NCI-H2171 treated with DMSO at 0.1 percent for 48 hours (cell line): ENCODE measurements at regions not wholly inside any gene's neighbourhood (a gene's known extent, or its start where the extent isn't known, plus 50 kb on each side); places are given as distances from the start of the nearest gene placed in this dataset.
"Not testable (repeated sequence)": the region's sequence is repeated elsewhere in the genome, so short reads cannot be mapped to it uniquely, and the experiment has no call there.

ENCODE experiments used
- DNase-seq: peaks from one replicate; lab custom pipeline; 2025; lab: John Stamatoyannopoulos, UW

DNA sequence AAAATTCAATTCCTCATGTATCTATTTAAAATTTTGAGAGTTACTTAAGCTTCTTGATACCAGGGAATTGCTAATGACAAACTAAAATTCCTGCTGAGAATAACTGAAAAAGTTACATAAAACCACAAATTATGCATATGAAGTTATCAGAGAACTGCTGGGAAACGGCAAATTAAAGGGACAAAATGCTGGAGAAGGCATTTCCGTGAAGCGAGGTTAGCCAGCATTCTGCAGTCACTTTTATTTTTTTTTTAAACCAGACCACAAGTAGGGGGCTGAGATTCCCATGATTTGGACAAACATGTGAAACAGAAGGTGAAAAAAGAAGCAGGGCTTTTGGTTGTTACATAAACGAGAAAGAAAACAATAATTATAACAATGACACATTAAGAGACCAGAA, 737.6 kb upstream of the CHRM3 start:
- DNase-seq, result no peak

DNA sequence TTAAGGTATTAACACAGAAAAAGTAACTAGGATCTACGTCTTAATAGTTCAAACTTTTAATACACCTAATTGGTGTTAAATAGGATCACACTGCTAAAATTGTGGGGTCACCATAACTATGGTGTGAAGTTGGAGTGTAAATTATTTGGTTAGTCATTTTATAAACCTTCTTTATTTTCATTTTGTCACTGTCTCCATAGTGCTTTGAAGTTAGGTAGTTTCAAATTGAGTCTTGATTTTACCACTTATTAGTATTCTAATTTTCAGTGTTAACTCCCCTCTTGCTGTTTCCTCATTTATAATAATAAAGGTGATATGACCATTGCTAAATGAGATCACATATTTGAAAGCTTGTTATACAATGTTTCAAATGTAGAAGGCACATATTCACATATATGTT, 738.1 kb upstream of the CHRM3 start:
- DNase-seq, result no peak

DNA sequence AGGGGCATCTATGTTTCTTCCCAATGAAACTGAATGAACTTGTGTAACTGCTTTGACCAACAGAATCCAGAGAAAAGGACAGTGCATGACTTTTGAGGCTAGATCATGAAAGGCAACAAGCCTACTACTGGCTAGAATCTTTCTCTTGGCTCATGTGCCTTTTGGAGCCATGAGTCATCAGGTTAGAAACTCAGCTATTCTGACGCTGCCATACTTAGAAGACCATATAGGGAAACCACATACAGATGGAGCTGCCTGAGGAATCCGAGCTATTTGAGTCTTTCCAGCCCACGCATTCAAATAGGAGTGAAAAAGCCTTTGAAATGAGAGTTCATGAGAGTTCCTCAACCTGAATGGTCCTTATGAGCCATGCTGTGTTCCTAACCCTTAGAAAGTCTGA, 738.5 kb upstream of the CHRM3 start:
- no peak for DNase-seq

DNA sequence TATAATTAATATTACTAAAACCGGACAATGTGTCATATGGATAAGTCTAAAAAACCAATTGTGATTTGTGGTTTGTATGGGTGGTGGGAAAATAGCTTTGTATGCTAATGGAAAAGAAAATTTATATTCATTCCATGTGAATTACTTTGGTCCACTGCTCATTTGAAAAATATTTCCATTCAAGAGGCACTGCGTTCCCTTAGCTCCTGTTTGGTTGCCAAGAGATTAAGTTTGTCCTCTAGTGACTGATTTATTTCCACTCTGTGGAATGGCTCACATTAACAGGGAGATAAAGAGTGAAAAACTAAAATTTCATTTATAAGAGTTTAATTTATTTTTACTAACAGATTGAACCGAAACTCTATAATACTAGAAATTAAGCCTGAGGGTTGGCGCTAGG, 744.1 kb upstream of the CHRM3 start:
- no peak for DNase-seq

DNA sequence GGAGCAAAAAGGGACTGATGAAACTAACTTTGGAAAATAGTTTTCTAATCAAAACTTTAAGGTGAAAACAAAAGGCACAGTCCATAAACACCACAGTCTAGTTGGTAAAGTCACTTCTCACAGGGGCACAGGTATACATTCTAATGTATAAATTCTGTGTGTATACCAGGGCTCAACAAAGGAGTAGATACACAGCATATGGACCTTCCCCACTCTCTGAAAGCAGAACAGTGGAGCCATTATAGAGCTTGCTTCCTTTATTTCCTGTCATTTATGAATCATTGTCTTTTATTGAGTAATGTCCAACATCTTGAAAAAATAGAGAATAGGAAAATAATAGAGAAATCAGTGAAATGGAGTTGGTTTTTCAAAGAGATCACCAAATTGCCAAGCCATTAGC, 746.5 kb upstream of the CHRM3 start:
- no peak for DNase-seq

DNA sequence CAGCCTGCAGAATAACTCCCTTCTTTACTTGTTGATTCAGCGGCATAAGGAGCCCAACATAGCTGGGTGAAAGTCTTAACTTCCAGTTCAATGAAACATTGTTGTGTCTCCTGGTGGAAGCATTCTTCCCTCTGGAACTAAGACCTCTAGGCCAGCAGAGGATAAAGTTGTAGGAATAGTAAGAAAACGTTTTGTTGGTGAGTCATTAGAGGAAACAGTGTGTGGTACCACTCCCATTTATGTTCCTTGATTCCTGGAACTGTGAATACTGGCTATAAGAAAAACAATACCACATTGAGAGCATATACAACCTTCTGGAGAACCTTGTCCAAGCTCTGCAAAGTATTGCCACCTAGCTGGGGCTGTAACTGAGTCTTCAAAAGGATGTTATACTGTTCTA, 737.4 kb upstream of the ZP4 start:
- no peak for DNase-seq

DNA sequence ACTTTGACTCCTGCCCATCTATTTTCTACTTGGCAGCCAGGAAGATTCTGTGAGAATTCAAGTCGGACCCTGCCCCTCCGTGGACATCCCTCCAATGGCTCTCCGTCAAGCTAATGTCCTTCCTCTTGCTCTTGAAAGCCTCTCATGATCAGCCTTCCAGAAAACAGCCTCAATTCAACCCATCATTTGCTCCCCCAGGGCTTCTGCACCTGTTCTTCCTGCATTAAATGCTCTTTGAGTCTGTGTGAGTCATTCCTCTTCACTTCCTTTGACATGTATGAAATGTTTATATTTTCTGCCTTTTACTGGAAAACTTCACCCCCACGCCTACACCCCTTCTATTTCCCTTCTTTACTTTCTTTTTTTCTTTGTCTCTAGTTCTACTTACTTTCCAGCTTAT, 734.1 kb upstream of the ZP4 start:
- no peak for DNase-seq

DNA sequence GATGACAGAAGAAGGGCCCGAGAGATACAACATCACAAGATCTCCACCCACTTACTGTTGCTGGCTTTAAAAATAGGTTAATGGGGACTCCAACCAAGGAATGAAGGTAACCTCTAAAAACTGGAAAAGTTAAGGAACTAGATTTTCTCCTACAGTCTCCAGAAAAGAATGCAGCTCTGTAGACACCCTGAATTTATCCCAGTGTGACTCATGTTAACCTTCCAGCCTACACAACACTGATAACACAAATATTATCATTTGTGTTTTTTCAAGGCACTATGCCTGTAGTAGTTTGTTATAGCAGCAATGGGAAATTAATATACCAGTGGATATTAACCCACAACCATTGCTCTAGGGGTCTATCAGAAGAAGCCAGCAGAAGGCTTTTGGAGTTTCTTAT, 730.7 kb upstream of the ZP4 start:
- DNase-seq, result no peak

DNA sequence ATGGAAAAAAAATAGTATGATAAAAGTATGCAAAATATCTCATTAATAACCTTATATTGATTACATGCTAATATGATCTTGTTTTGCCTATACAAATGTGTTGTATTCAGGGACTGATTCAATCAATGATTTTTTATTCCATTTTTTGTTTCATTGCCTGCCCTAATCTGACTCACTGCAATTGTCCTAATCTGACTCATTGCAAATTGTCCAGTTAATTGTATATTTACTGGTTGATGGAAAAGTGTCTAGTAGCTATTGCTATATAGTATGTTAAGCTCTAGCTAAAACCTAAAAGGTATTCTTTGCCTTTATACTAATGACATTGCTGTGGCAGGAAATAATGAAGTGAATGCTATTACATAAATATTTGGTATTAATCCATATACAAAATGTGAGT, 728.9 kb upstream of the ZP4 start:
- DNase-seq, result no peak

DNA sequence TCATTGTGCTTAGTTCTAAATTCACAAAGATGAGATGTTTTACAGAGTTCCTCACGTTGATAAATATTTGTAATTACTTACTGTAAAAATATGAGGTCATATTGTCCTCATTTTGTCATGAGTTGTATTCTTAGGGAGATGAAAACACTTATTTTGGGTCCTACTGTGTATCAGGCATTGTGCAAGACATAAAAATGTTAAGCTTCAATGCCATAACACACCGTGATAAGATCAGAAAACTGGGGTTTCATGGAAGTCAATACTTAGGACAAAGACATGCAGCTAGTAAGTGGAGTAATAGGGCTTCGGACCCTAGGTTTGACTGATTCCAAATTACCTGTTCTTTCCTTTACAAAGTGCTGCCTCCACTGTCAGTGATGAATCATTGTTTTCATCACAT, 720.7 kb upstream of the ZP4 start:
- no peak for DNase-seq

DNA sequence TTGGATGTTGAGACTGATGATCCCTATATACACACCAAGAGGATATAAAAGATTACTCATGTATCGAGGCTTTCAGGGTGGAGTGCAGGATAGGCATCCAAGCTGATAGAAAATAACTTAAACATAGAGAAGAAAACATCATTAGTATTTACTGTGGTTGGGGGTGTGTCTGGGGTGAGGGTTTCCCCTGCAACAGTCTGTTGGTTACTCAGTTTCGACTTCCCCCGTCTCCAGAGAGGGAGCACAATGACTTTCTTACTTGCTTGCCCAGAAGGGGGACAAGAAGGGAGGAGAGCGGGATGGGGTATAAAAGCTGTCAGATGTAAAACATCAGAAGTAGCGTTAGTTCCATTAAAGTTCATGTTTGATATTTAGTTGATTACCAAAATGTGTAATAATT, 717.4 kb upstream of the ZP4 start:
- no peak for DNase-seq

DNA sequence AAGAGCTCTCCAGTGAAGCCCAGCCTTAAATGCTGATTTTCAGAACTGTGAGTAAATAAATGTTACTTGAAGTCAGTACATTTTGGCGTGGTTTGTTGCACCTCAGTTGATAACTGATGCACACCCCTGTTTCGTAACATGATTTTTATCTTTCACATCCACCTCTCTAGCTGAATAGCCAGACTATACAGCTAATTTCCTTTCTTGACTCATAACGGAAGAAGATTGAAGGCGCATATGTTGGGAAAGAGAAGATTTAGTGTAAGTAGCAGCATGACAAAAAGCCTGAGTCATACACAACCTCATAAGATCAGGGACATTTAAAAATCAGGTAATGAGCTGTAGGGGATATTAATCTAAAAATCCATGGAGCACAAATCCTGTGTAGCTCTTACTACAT, 716.2 kb upstream of the ZP4 start:
- no peak for DNase-seq

DNA sequence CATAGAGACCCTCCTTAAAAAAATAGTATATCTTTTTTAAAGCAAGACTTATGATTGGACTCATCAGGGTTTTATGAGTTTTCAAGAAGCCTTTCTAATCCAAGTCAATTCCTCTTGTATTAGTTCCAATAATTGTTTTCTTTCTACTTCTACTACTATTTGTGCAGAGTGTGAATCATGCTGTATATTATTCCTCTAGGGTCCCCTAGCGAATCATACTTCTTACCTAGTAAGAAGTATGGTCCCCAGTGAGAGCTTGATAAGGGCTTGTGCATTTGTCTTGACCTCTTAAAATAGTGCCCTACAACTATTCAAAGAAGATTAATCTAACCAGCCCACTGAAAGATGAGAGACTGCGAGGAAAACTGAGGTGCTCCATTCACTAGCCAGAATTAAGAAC, 715.7 kb upstream of the ZP4 start:
- no peak for DNase-seq

DNA sequence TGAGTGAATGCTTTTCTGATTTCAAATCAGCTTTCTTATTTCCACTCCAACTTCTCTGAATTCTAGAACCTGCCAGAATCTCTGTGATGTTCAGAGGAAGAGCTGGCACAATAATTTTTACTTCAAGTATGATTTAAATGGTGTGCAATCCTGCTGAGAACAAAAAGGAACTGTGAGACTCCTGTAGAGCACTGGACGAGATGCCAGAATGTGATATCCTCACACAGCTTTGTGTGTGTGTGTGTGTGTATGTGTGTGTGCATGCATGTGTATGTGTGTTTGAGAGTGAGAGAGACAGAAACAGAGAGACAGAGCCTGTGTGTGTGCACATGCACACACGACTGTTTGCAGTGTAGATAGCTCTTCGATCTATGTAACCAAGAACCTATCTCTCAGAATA, 713.6 kb upstream of the ZP4 start:
- no peak for DNase-seq

DNA sequence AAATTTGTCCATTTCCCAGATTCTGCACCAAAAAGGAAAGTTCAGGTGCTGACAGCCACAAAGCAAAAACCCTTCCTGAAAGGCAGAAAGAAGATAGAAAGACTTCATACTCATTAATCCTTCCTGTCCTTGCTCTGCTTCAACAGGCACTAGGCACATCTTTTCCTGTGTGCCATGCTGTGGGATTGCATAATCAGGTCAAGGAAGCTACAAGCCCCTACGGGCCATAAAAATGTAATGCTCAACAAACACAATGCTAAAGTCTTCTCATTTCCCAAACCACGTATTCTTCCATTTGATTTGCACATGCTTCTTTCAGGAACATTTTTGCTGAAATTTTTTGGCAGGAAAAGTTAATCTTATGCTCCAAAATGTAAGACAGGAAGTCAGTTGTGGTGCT, 710.9 kb upstream of the ZP4 start:
- not testable (repeated sequence) for DNase-seq

DNA sequence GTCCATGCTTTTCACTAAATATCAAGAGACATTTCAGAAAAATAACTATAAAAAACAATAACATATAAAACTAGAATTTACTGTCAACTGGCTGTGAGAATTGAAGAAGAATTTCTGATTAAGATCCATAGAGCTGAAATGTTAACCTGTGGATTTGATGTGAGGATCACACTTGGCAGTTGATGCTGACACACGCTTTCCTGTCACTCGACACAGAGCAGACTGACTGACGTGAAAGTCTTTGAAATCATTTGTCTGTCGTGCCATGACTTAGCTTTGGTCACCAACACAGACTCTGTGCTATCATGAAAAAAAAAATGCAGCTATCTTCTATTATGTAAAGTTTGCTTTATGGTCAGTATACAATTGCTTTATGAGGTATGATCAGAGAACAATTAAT, 706.0 kb upstream of the ZP4 start:
- no peak for DNase-seq

DNA sequence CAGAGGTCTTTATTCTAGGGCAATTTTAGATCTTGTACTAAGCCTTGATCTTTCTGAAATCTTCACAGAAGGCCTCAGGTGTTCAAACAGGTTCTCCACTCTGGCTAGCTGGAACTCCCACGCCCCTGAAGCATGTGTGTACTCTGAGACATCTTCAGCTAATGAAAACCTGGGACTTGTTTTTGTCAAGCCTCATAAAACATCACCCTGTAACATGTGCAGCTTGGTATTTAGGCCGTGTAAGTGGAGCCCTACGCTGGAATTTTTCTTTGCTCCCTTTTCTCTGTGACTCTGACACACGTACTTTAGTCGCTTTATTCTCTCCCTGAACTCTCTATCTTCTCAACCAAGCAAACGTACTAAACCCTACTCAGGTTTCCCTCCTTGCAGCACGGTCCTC, 701.9 kb upstream of the ZP4 start:
- DNase-seq, result no peak

DNA sequence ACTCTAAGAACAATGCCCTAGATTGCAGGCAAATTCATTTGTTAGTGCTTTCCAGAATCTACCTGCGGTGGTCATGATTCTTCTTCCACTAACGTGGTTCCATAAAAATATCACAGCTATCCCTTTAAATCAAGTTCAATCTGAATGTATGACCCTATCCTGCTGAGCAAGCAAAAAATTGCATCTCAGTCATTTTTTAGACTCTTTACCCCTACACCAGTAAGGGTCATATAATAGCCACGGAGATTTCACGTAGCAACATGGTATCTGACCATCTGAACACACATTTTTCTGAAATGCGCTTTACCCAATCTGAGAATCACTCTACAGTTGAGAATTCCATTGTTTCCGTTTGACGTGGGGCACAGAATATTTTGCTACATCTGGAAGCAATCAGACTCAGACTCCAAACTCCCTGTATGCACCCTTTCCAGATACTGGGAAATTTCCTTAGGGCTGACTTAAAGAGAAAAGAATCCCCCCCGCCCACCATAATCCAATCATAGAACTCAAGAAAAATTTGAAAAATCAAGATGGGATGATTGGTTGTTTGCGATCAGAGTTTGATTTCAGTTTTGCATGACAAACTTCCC, 699.2 kb upstream of the ZP4 start:
- no peak for DNase-seq

DNA sequence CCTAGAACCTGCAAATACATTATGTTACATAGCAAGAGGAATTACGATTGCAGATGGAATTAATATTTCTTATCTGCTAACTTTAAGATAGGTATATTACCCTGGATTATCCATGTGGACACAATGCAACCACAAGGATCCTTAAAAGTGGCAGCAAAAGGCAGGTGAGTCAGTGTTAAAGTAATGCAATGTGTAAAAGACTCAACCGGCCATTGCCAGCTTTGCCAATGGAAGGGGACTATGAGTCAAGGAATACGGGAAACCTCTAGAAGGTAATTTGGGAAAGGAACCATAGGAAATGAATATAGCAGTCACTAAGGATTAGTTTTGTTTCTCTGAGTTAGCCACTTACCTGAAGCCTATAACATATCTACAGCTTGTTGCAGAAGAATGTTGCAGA, 692.1 kb upstream of the ZP4 start:
- DNase-seq, result no peak

DNA sequence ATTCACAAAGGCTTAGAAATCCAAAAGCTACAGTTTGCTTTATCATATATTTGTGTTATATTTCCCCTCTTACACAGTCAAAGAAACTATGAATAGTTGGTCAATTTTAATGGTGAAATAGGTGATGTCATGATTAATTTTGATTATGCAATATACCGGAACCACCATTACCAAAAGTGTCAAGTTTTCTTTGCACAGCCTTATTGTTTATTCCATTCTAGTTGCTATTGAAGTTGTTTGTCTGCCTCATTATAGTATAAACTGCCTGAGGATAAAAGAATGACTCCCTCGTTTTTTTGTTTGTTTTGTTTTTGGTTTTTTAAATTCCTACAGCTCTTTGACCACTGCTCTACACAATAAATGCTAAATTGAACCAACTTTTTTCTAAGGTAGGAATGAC, 690.6 kb upstream of the ZP4 start:
- DNase-seq, result no peak

DNA sequence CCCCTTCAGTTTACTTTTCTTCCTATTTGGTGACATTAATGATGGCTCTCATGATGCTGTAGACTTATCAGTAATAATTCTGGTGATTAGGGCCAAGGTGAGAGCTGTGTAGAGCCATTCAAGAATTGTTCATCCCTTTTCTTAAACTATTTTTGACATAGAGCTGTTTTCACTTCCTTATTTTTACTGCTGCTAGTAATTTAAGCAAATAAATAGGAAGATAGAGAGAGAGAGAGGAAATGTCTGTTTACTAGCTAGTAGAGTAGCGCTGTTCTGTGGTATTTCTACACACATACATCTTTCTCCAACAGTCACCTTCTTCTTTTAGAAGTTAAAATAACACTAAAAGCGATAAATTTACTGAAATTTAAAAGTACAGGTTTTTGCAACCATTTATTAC, 678.0 kb upstream of the ZP4 start:
- no peak for DNase-seq

DNA sequence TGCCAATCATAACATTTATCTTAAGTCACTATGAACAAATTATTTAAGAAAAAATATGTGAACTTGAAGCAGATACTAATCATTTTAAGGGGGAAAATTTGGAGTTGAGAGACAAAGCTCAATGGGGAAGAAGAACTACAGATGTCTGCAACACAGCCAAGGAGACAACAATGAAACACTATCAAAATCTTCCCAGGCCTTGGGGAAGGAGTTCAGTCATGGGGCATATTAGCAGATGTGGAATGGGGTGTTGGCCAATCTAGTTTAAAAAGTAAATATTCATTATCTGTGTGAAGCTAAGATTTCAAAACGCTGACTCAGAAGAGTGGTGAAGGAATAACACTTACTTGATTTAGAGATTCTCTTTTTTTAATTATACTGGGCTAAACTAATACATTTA, 671.6 kb upstream of the ZP4 start:
- no peak for DNase-seq

DNA sequence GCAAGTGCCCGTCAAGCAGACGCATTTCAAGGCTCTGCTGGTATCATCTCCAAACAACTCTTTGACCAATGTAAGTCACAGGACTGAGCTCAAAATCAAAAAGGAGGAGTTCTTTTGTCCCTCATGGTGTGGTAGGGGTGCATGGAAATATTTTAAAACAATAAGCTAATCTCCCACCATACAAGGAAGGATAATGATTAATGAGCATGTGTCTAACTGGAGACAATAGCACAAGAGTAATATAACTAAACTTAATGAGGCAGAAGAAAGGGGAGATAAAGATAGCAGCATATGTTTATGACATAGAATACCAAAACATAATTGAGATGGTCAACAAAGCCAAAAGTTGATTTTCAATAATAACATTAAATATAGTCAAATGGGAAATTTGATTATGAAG, 668.0 kb upstream of the ZP4 start:
- DNase-seq, result no peak

DNA sequence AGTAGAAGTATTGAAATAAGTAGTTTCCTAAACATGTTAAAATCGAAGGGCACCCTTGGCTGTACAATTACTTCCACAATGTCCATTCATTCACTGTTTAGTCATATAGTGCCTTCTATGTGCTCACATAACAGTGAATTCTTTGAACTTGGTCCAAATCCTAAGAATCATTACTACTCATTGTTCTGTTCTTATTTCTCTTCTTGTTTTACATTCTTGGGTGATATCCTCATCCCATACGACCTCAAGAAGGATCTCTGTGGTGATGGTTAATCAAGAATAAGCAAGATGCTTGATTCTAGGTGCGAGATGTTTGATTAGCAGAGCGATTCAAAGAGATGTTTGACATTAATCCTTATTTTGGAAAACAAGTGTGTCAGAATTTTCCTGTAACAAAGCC, 667.4 kb upstream of the ZP4 start:
- DNase-seq, result no peak

DNA sequence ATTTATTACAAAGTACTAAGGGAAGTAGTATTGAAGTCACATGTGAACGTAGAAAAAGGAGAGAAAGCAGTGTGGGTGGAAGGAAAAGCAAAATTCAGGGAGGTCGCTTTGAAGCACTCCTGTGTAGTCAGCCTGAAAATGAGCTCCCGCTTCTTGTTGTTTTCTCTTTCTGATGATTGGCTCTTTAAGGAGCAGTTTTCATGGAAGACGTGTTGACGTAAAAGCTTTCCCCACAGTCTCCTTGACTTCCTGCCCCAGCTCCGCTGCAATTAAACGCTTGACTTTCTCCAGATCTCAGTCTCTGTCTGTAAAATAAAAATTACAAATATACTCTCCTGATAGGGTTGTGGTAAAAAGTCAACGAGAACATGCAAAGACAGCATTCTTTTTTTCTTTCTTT, 661.5 kb upstream of the ZP4 start:
- no peak for DNase-seq
